ENCODE measurements at regions not wholly inside any gene's neighbourhood (a gene's known extent, or its start where the extent isn't known, plus 50 kb on each side); places are given as distances from the start of the nearest gene placed in this dataset.

DNA sequence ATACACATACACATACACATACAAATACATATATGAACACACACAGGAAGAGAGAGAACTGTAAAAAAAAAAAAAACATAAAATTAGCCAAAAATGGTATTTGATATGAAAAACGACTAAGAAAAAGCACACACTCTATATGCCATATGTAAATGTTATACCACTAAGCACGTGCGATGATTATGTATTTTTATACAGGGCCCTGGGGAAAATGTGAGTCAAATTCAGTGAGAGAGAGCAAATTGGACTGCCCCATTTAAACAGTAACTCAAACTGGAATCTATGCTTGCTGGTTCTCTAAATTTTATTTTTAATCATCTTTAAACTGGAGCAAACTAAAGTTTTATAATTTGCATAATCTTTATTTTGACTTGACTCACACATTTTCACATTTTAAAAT, 197.8 kb upstream of the MTNR1B start:
- H3K36me3 ChIP-seq (ENCODE audit: insufficient read depth, low read length): no peaks in the 10 kb centered on the region
- 100% methylated on average over 2 of the region's 3 CpGs for WGBS
- H3K9ac ChIP-seq (ENCODE audit: low read depth, low read length): no peak overlapping the region
- no peaks in the 10 kb centered on the region for H3K4me1 ChIP-seq (ENCODE audit: insufficient read depth, low read length)
- H3K9me3 ChIP-seq (ENCODE audit: insufficient read depth, low read depth, low read length): no peaks in the 10 kb centered on the region
- H3K4me3 ChIP-seq (ENCODE audit: low read length): no peak overlapping the region
- H3K27me3 ChIP-seq (ENCODE audit: insufficient read depth, low read length): no peaks in the 10 kb centered on the region
- H3K27ac ChIP-seq (ENCODE audit: low read depth, low read length): no peak overlapping the region

DNA sequence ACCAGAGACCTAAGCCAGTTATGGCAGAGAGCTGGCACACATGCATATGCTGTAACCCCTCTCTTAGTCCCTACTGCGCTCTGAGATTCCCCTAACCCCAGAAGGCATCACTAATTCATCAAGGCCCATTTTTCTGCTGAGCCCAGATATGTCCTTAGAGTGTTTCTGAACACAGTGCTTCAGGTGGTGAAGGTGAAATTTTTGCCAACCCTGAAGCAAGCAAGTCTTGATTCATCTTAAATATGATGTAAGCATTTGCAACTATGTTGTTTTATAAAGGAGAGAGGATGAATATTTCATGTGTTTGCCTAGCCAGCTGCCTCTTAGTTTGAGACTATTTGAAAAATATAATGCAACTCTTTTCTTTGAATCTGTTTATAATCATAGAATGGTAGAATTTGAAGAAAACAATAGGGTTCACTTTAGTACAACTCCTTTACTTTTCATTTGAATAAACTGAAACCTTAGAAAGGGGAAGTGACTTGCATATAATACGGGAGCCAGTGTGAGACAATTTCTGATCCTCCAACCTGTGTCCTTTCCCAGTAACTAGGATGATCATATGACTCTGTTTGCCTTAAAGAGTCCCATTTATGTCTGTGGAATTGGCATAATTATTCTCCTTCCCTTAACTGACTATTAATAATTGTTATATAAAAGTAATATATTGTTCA, 194.3 kb upstream of the MTNR1B start:
- H3K9ac ChIP-seq (ENCODE audit: low read depth, low read length): no peak overlapping the region
- peaks cover 14% of the 10 kb centered on the region for H3K4me1 ChIP-seq (ENCODE audit: insufficient read depth, low read length)
- no peak overlapping the region for H3K4me3 ChIP-seq (ENCODE audit: low read length)
- WGBS: 100% methylated on average over 2 of the region's 2 CpGs
- no peaks in the 10 kb centered on the region for H3K36me3 ChIP-seq (ENCODE audit: insufficient read depth, low read length)
- H3K27me3 ChIP-seq (ENCODE audit: insufficient read depth, low read length): no peaks in the 10 kb centered on the region
- H3K27ac ChIP-seq (ENCODE audit: low read depth, low read length): no peak overlapping the region
- H3K9me3 ChIP-seq (ENCODE audit: insufficient read depth, low read depth, low read length): no peaks in the 10 kb centered on the region

DNA sequence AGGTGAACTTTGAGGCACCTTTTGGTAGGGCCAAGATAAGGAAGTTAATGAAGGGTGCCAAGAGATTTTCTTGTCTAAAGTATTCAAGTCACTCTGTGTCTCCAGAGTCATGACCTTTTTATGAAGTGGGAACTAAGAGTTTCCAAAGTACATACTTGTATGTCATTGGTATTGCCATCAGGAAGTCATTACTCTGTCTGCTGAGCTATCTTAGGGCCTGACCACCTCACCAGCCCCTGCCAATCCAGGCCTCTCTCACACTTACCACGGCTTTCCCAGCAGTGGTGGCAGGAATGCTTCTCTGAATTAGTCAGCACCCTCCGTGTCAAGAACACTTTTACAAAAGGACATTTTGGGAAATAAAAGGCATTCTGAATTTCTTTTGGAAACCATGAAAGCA, 192.8 kb upstream of the MTNR1B start:
- WGBS: 89% methylated on average over 2 of the region's 2 CpGs
- Histone ChIP-seq H3K4me1 (ENCODE audit: insufficient read depth, low read length) (peaks cover 14% of the 10 kb centered on the region), H3K4me3 (ENCODE audit: low read length) (no peak overlapping the region), H3K9me3 (ENCODE audit: insufficient read depth, low read depth, low read length) (no peaks in the 10 kb centered on the region), H3K27ac (ENCODE audit: low read depth, low read length) (no peak overlapping the region), H3K9ac (ENCODE audit: low read depth, low read length) (no peak overlapping the region), H3K36me3 (ENCODE audit: insufficient read depth, low read length) (no peaks in the 10 kb centered on the region), H3K27me3 (ENCODE audit: insufficient read depth, low read length) (no peaks in the 10 kb centered on the region)

DNA sequence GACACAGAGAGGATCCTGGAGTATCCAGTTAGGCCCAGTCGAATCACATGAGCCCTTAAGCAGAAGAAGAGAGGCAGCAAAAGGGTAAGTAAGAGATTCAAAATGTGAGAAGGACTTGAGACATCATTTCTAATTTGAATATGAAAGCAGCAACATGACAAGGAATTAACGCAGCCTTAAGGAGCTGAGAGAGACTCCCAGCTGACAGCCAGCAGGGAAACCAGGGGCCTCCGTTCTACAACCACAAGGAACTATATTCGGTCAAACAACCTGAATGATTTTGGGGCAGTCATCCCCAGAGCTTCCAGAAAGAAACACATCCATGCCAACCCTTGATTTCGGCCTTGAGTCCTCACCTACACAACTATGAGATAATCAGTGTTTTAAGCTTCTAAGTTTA, 189.7 kb upstream of the MTNR1B start:
- H3K36me3 ChIP-seq (ENCODE audit: insufficient read depth, low read length): no peaks in the 10 kb centered on the region
- WGBS: 54% methylated on average over 4 of the region's 5 CpGs
- no peaks in the 10 kb centered on the region for H3K27me3 ChIP-seq (ENCODE audit: insufficient read depth, low read length)
- peaks cover 18% of the 10 kb centered on the region for H3K4me1 ChIP-seq (ENCODE audit: insufficient read depth, low read length)
- no peak overlapping the region for H3K9ac ChIP-seq (ENCODE audit: low read depth, low read length)
- H3K4me3 ChIP-seq (ENCODE audit: low read length): no peak overlapping the region
- H3K27ac ChIP-seq (ENCODE audit: low read depth, low read length): no peak overlapping the region
- no peaks in the 10 kb centered on the region for H3K9me3 ChIP-seq (ENCODE audit: insufficient read depth, low read depth, low read length)

DNA sequence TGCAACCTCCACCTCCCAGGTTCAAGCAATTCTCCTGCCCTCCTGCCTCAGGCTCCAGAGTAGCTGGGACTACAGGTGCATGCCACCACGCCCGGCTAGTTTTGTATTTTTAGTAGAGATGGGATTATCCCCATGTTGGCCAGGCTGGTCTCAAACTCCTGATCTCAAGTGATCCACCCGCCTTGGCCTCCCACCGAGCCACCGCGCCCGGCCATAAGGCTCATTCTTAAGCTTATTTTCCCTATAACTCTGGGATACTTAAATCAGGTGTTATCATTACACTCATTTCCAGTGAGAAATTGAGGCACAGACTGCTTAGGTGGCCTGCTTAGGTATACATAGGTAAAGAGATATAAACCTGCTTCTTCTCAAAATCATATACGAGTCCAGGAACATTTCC, 188.3 kb upstream of the MTNR1B start:
- H3K9ac ChIP-seq (ENCODE audit: low read depth, low read length): no peak overlapping the region
- WGBS: 96% methylated on average over 7 of the region's 8 CpGs

DNA sequence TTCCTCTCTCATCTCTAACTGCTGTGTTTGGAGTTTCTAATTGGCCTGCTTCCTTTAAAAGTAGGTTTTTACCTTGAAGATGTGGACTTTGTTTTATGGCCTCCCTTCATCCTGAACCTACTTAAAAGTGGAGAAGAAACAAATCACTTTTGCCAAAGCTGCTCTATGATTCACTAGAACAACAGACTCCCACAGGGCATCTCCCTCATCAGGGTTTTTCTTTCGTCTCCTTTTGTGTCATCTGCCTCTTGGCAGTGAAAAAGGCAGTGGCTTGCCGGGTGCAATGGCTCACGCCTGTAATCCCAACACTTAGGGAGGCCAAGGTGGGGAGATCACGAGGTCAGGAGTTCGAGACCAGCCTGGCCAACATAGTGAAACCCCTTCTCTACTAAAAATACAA, 186.6 kb upstream of the MTNR1B start:
- Histone ChIP-seq H3K36me3 (ENCODE audit: insufficient read depth, low read length) (no peaks in the 10 kb centered on the region), H3K27me3 (ENCODE audit: insufficient read depth, low read length) (no peaks in the 10 kb centered on the region), H3K9me3 (ENCODE audit: insufficient read depth, low read depth, low read length) (no peaks in the 10 kb centered on the region), H3K27ac (ENCODE audit: low read depth, low read length) (no peak overlapping the region), H3K4me1 (ENCODE audit: insufficient read depth, low read length) (peaks cover 18% of the 10 kb centered on the region), H3K4me3 (ENCODE audit: low read length) (no peak overlapping the region), H3K9ac (ENCODE audit: low read depth, low read length) (no peak overlapping the region)
- WGBS: 93% methylated on average over 5 of the region's 5 CpGs

More for the DNA sequence above, 188.3 kb upstream of the MTNR1B start:
- peaks cover 18% of the 10 kb centered on the region for H3K4me1 ChIP-seq (ENCODE audit: insufficient read depth, low read length)
- H3K27ac ChIP-seq (ENCODE audit: low read depth, low read length): no peak overlapping the region
- H3K27me3 ChIP-seq (ENCODE audit: insufficient read depth, low read length): no peaks in the 10 kb centered on the region
- H3K36me3 ChIP-seq (ENCODE audit: insufficient read depth, low read length): no peaks in the 10 kb centered on the region
- H3K9me3 ChIP-seq (ENCODE audit: insufficient read depth, low read depth, low read length): no peaks in the 10 kb centered on the region
- no peak overlapping the region for H3K4me3 ChIP-seq (ENCODE audit: low read length)

DNA sequence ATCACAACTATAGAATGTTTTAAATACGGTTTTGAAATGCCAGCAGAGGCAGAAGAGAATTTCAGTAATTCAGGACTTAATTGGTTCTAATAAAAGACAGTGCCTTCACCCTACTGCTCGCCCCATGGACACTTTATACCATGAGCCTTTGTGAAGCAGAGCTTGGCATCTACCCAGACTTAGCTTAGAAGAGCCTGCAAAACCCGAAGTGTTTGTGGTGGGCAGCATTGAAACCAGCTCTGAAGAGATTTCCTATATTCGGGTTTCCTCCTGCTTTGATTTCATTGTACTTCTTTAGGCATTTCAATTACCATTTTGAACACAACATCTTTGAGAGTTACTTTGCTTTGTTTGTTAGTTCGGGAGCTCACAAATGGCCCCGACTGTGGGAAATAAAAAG, 185.1 kb upstream of the MTNR1B start:
- Histone ChIP-seq H3K9ac (ENCODE audit: low read depth, low read length) (no peak overlapping the region), H3K27me3 (ENCODE audit: insufficient read depth, low read length) (no peaks in the 10 kb centered on the region), H3K27ac (ENCODE audit: low read depth, low read length) (no peak overlapping the region), H3K36me3 (ENCODE audit: insufficient read depth, low read length) (no peaks in the 10 kb centered on the region), H3K4me3 (ENCODE audit: low read length) (no peak overlapping the region), H3K4me1 (ENCODE audit: insufficient read depth, low read length) (peaks cover 11% of the 10 kb centered on the region), H3K9me3 (ENCODE audit: insufficient read depth, low read depth, low read length) (no peaks in the 10 kb centered on the region)
- whole genome bisulfite sequencing: 83% methylated on average over 6 of the region's 6 CpGs

DNA sequence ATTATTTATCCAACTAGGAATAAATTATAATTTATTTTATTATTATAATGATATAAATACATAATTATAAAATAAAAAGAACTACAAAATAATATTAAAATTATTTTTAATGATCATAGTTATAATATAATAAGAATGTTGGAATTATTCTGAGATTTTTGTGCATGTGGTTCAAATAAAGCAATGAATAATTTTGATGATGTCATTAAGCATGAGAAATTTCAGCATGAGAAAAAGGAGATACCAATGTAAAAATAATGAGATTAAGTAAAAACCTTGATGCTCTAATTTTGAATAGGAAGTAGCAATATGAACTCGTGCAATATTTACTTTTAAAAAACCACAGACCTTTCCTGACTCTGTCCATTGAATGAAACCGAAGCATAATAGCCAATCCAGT, 181.8 kb upstream of the MTNR1B start:
- peaks cover 8% of the 10 kb centered on the region for H3K4me1 ChIP-seq (ENCODE audit: insufficient read depth, low read length)
- no peaks in the 10 kb centered on the region for H3K27me3 ChIP-seq (ENCODE audit: insufficient read depth, low read length)
- no peaks in the 10 kb centered on the region for H3K9me3 ChIP-seq (ENCODE audit: insufficient read depth, low read depth, low read length)
- 93% methylated on average over 2 of the region's 2 CpGs for WGBS
- no peak overlapping the region for H3K4me3 ChIP-seq (ENCODE audit: low read length)
- no peak overlapping the region for H3K9ac ChIP-seq (ENCODE audit: low read depth, low read length)
- H3K36me3 ChIP-seq (ENCODE audit: insufficient read depth, low read length): 0 out of 2 replicates have a peak, but pooled peaks cover 6% of the 10 kb centered on the region
- H3K27ac ChIP-seq (ENCODE audit: low read depth, low read length): no peak overlapping the region

DNA sequence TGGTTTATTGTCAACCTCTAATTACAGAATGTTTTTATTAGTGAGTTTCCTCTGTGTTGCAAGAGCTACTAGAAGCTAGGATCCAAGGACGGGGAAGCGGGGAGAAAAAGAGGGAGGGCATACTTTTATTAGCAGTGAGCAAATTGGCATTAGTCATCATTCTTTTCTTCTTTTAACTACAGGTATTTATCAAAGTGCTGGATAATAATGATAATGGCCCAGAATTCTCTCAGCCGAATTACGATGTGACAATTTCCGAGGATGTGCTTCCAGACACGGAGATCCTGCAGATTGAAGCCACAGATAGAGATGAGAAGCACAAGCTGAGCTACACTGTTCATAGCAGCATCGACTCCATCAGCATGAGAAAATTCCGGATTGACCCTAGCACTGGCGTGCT, 179.7 kb upstream of the MTNR1B start:
- peaks cover 26% of the 10 kb centered on the region for H3K4me1 ChIP-seq (ENCODE audit: insufficient read depth, low read length)
- H3K36me3 ChIP-seq (ENCODE audit: insufficient read depth, low read length): 0 out of 2 replicates have a peak, but pooled peaks cover 6% of the 10 kb centered on the region
- no peaks in the 10 kb centered on the region for H3K9me3 ChIP-seq (ENCODE audit: insufficient read depth, low read depth, low read length)
- no peaks in the 10 kb centered on the region for H3K27me3 ChIP-seq (ENCODE audit: insufficient read depth, low read length)
- H3K9ac ChIP-seq (ENCODE audit: low read depth, low read length): no peak overlapping the region
- WGBS: 97% methylated on average over 9 of the region's 9 CpGs
- H3K27ac ChIP-seq (ENCODE audit: low read depth, low read length): no peak overlapping the region
- no peak overlapping the region for H3K4me3 ChIP-seq (ENCODE audit: low read length)

DNA sequence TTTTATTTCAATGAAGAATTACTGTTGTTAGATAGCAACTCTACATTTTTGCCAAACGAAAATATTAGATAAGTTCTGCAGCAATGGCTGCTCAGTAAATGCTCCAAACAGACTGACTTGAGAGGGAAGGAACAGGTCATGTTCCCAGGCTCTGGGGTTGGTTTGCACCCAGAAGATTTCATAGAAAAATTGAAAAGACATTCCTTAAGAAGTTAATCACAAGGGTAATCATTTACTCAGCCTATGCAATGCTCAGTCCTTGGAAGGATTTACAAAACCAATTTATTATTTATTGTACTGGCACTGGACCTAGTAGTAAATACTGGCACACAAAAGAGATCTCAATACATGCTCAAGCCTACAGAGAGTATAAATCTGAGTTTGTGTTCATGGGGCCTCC, 179.1 kb upstream of the MTNR1B start:
- Histone ChIP-seq H3K9ac (ENCODE audit: low read depth, low read length) (no peak overlapping the region), H3K36me3 (ENCODE audit: insufficient read depth, low read length) (0 out of 2 replicates have a peak, but pooled peaks cover 6% of the 10 kb centered on the region), H3K27me3 (ENCODE audit: insufficient read depth, low read length) (no peaks in the 10 kb centered on the region), H3K4me1 (ENCODE audit: insufficient read depth, low read length) (peaks cover 31% of the 10 kb centered on the region), H3K4me3 (ENCODE audit: low read length) (no peak overlapping the region), H3K27ac (ENCODE audit: low read depth, low read length) (no peak overlapping the region), H3K9me3 (ENCODE audit: insufficient read depth, low read depth, low read length) (no peaks in the 10 kb centered on the region)
- 100% methylated on average over 1 of the region's 1 CpG for WGBS

DNA sequence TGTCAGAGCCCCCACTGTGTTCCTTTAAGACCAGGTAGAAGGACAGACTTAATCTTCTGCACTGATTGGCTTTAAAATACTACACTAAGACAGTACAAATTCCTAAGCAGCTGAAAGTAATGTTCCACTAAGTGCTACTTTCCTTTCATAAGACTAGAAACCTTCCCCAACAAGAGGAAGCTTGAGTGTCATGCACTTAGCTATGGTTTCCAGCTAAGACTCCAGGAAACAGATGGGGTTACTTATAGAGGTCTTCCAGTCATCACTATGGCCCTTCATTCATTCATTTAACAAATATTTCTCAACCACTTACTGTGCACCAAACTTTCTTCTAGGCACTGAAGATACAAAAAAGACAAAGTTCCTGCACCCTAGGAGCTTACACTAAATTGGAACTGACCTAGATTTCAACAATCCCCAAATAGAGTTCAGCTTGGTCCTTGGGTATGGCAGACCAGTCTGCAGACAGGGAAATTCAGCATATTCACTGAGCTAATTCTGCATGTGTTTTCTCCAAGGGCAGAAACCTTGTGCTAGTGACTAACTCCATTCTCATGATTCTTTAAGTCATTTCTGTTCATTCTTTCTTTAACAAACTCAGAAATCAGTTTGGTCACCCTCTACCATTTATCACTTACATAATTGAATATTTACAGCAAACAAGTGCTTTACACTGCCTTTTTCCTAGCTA, 178.4 kb upstream of the MTNR1B start:
- 0 out of 2 replicates have a peak, but pooled peaks cover 6% of the 10 kb centered on the region for H3K36me3 ChIP-seq (ENCODE audit: insufficient read depth, low read length)
- H3K9me3 ChIP-seq (ENCODE audit: insufficient read depth, low read depth, low read length): no peaks in the 10 kb centered on the region

More for the DNA sequence above, 178.4 kb upstream of the MTNR1B start:
- H3K9ac ChIP-seq (ENCODE audit: low read depth, low read length): no peak overlapping the region
- H3K27ac ChIP-seq (ENCODE audit: low read depth, low read length): no peak overlapping the region
- H3K4me1 ChIP-seq (ENCODE audit: insufficient read depth, low read length): peaks cover 31% of the 10 kb centered on the region
- no peak overlapping the region for H3K4me3 ChIP-seq (ENCODE audit: low read length)
- H3K27me3 ChIP-seq (ENCODE audit: insufficient read depth, low read length): no peaks in the 10 kb centered on the region

Data from HUES64 (cell line).